K562 (cell line): ENCODE measurements at regions not wholly inside any gene's neighbourhood (a gene's known extent, or its start where the extent isn't known, plus 50 kb on each side); places are given as distances from the start of the nearest gene placed in this dataset.

ENCODE experiments used
- HDAC2 ChIP-seq: fragments of 450-650 bp; IDR thresholded peaks from 2 replicates; pipeline ENCODE4 v1.6.1; 2016; ENCODE audit warnings: mild to moderate bottlenecking
- RBM22 ChIP-seq: fragments of 200-400 bp; formaldehyde crosslinking; IDR thresholded peaks from 2 replicates; pipeline ENCODE4 v1.6.1; 2018; ENCODE audit warnings: low read length, low read depth; ENCODE audit not compliant: poor library complexity, severe bottlenecking
- TF ChIP-seq, protein P1 (sequence below), 3 experiments: IDR thresholded peaks in 2 of 3; conservative IDR thresholded peaks in 1 of 3; 2 replicates each; pipeline ENCODE4 v1.5.1; 2011 to 2012; ENCODE audit warnings: low read length in 3 of 3, mild to moderate bottlenecking in 3 of 3, control low read depth in 2 of 3, improper control_type of control experiment in 1 of 3, inconsistent platforms in 1 of 3, low read depth in 1 of 3, mixed read lengths in 1 of 3, moderate library complexity in 1 of 3; ENCODE audit not compliant: insufficient read depth in 2 of 3

DNA sequence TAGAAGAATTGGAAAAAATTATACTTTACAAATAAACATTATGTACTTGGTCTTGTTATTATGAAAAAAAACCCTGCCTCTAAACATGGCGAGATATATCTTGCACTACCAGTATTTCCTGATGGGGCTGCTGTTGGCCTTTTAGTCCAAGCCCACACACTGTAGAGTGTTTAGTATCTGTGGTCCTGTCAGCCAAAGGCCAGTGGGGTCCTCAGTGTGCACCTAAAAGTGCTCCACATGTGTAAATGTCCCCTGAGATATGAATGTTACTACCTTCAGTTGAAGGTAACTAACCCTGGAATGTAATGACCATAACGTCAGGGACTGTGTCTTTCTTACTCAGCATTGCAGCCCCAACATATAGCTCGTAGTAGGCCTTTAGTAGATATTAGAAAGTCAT lies 71.1 kb upstream of the HK2 start:
- TF ChIP-seq HDAC2 (no peak), RBM22 (no peak)
- TF ChIP-seq, protein P1, sequence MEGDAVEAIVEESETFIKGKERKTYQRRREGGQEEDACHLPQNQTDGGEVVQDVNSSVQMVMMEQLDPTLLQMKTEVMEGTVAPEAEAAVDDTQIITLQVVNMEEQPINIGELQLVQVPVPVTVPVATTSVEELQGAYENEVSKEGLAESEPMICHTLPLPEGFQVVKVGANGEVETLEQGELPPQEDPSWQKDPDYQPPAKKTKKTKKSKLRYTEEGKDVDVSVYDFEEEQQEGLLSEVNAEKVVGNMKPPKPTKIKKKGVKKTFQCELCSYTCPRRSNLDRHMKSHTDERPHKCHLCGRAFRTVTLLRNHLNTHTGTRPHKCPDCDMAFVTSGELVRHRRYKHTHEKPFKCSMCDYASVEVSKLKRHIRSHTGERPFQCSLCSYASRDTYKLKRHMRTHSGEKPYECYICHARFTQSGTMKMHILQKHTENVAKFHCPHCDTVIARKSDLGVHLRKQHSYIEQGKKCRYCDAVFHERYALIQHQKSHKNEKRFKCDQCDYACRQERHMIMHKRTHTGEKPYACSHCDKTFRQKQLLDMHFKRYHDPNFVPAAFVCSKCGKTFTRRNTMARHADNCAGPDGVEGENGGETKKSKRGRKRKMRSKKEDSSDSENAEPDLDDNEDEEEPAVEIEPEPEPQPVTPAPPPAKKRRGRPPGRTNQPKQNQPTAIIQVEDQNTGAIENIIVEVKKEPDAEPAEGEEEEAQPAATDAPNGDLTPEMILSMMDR (IDR thresholded peaks at IDR 0.05 in 2 of 3, conservative IDR thresholded peaks at IDR 0.05 in 1 of 3; ENCODE audit: insufficient read depth in 2 of 3, low read depth in 1 of 3, low read length in 3 of 3), result peak; percentile 54 to 70 (median 65)
